ENCODE measurements at regions not wholly inside any gene's neighbourhood (a gene's known extent, or its start where the extent isn't known, plus 50 kb on each side); places are given as distances from the start of the nearest gene placed in this dataset.

DNA sequence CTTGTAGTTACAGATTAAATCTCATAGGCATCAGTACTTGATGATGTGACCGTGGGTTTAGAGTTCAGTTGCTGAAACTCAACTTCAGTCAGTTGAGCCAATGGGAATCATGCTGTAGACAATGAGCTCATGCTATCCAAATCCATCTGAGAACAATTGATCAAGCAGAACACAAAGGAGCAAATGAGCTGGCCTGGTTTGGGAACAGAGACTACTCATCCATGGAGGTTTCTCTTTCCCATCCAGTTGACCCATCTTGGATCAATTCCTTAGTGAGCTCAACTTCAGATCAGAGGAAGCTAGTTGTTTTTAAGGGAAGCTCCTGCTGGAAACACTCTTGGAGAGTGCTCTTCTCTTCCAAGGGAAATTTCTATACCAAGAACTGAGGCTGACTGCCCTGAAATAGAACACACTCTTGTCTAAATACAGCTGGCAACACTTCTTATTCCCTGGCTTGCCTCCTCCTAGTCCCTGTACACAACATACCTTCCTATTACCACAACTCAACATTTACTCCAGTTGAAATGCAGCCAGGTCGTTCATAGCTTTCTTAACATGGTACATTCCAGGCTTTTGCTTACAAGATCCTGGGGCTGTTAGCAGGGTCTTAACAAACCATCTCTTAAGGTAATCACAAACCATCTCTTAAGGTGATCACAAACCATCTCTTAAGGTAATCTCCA, 203.9 kb upstream of the PRDM1 start:
- Histone ChIP-seq H3K4me2 (replicated peaks; ENCODE audit: low read depth, low read length, poor library complexity, severe bottlenecking) (no peak overlapping the region), H3K9ac (ENCODE audit: low read length) (no peak overlapping the region), H3K4me3 (ENCODE audit: control extremely low read depth in 1 of 5, extremely low read depth in 1 of 5, insufficient read depth in 1 of 5, low read depth in 2 of 5, low read length in 4 of 5) (no peak overlapping the region), H3K4me1 (ENCODE audit: control insufficient read depth in 2 of 2, insufficient read depth in 2 of 2, low read length in 2 of 2) (peaks cover 34 to 45% of the 10 kb centered on the region in 2 donors), H3K27me3 (replicated peaks in 1 of 4; ENCODE audit: control extremely low read depth in 1 of 4, control insufficient read depth in 3 of 4, insufficient read depth in 4 of 4, low read length in 3 of 4) (no peaks in the 10 kb centered on the region), H3K27ac (ENCODE audit: low read length in 2 of 2) (no peak overlapping the region), H3K79me2 (ENCODE audit: control insufficient read depth, insufficient read depth, low read length) (no peaks in the 10 kb centered on the region), H4K20me1 (ENCODE audit: control insufficient read depth, insufficient read depth, low read length, poor library complexity, severe bottlenecking) (no peaks in the 10 kb centered on the region), H3K36me3 (replicated peaks in 1 of 2; ENCODE audit: control extremely low read depth in 1 of 2, control insufficient read depth in 1 of 2, extremely low read depth in 1 of 2, insufficient read depth in 2 of 2, low read length in 1 of 2) (no peaks in the 10 kb centered on the region), H2AFZ (ENCODE audit: insufficient read depth, low read depth, low read length, poor library complexity, severe bottlenecking) (no peak overlapping the region), H3K9me3 (ENCODE audit: control extremely low read depth in 1 of 3, control insufficient read depth in 2 of 3, insufficient read depth in 1 of 3, low read length in 2 of 3) (no peaks in the 10 kb centered on the region)
- no peak for TF ChIP-seq EZH2 (IDR thresholded peaks at IDR 0.05; ENCODE audit: borderline replicate concordance, insufficient read depth, low read depth, low read length, poor library complexity, severe bottlenecking)
- TF ChIP-seq, protein P1, sequence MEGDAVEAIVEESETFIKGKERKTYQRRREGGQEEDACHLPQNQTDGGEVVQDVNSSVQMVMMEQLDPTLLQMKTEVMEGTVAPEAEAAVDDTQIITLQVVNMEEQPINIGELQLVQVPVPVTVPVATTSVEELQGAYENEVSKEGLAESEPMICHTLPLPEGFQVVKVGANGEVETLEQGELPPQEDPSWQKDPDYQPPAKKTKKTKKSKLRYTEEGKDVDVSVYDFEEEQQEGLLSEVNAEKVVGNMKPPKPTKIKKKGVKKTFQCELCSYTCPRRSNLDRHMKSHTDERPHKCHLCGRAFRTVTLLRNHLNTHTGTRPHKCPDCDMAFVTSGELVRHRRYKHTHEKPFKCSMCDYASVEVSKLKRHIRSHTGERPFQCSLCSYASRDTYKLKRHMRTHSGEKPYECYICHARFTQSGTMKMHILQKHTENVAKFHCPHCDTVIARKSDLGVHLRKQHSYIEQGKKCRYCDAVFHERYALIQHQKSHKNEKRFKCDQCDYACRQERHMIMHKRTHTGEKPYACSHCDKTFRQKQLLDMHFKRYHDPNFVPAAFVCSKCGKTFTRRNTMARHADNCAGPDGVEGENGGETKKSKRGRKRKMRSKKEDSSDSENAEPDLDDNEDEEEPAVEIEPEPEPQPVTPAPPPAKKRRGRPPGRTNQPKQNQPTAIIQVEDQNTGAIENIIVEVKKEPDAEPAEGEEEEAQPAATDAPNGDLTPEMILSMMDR (IDR thresholded peaks at IDR 0.05) = no peak
- no peak overlapping the region for H3K27ac Mint-ChIP-seq
- intact Hi-C loops (cut with micrococcal nuclease) = loop anchor here (5.0 kb wide), 2 partner anchors 110 to 205 kb away; partner anchors contain the start of gene PRDM1
- H3K4me3 Mint-ChIP-seq = no peak overlapping the region
- ChIA-PET CTCF (interaction anchor here (0.6 kb wide), 1 partner anchor 590 kb away, joined by 4 read pairs; no protein-coding TSS in a partner anchor), POLR2A (no interaction called here)
- ATAC-seq (ENCODE audit: low read depth) (no peak), DNase-seq (no peak)
- no peaks in the 10 kb centered on the region for H3K9me3 Mint-ChIP-seq (ENCODE audit: insufficient read depth)
- H3K27me3 Mint-ChIP-seq = no peaks in the 10 kb centered on the region
- H3K4me1 Mint-ChIP-seq = peaks cover 39% of the 10 kb centered on the region
- 100% methylated on average over 1 of the region's 2 CpGs for WGBS (ENCODE audit: insufficient coverage)

DNA sequence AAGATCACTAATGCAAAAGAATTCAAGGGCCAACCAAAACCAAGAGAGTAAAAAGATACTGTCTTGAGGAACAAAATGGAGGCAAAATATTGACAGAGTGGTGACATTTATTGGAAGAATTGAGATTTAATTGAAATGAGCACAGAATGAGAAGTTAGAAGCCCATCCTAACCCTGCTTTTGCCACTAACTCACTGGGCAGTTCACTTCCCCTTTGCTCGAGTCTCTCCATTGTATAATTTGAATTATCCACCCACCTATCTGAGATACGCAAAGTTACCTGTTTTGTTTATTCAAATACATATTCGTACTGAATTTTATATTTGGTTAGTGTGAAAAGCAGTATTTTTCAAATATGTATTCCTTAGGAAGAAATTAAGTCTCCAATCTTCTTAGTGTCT, 204.5 kb upstream of the PRDM1 start:
- H3K9me3 ChIP-seq (ENCODE audit: control extremely low read depth in 1 of 3, control insufficient read depth in 2 of 3, insufficient read depth in 1 of 3, low read length in 2 of 3) = no peaks in the 10 kb centered on the region
- intact Hi-C loops (cut with micrococcal nuclease) = loop anchor here (5.0 kb wide), 2 partner anchors 111 to 206 kb away; partner anchors contain the start of gene PRDM1
- H3K4me3 ChIP-seq (ENCODE audit: control extremely low read depth in 1 of 5, extremely low read depth in 1 of 5, insufficient read depth in 1 of 5, low read depth in 2 of 5, low read length in 4 of 5) = no peak overlapping the region
- Mint-ChIP-seq H3K9me3 (ENCODE audit: insufficient read depth) (no peaks in the 10 kb centered on the region), H3K4me3 (peak overlapping the region; percentile 2), H3K27me3 (no peaks in the 10 kb centered on the region), H3K27ac (no peak overlapping the region), H3K4me1 (peaks cover 41% of the 10 kb centered on the region)
- no peaks in the 10 kb centered on the region for H4K20me1 ChIP-seq (ENCODE audit: control insufficient read depth, insufficient read depth, low read length, poor library complexity, severe bottlenecking)
- H3K27me3 ChIP-seq (replicated peaks in 1 of 4; ENCODE audit: control extremely low read depth in 1 of 4, control insufficient read depth in 3 of 4, insufficient read depth in 4 of 4, low read length in 3 of 4) = no peaks in the 10 kb centered on the region
- H2AFZ ChIP-seq (ENCODE audit: insufficient read depth, low read depth, low read length, poor library complexity, severe bottlenecking) = no peak overlapping the region
- no CpG with 5 or more reads among the region's 3 CpGs for WGBS (ENCODE audit: insufficient coverage)
- TF ChIP-seq, protein P1 (IDR thresholded peaks at IDR 0.05) = no peak
- TF ChIP-seq EZH2 (IDR thresholded peaks at IDR 0.05; ENCODE audit: borderline replicate concordance, insufficient read depth, low read depth, low read length, poor library complexity, severe bottlenecking) = no peak
- no peak overlapping the region for H3K27ac ChIP-seq (ENCODE audit: low read length in 2 of 2)
- ChIA-PET POLR2A (no interaction called here), CTCF (no interaction called here)
- peaks cover 40 to 46% of the 10 kb centered on the region in 2 donors for H3K4me1 ChIP-seq (ENCODE audit: control insufficient read depth in 2 of 2, insufficient read depth in 2 of 2, low read length in 2 of 2)
- DNase-seq (no peak), ATAC-seq (ENCODE audit: low read depth) (no peak)
- H3K9ac ChIP-seq (ENCODE audit: low read length) = no peak overlapping the region
- no peak overlapping the region for H3K4me2 ChIP-seq (replicated peaks; ENCODE audit: low read depth, low read length, poor library complexity, severe bottlenecking)
- H3K36me3 ChIP-seq (replicated peaks in 1 of 2; ENCODE audit: control extremely low read depth in 1 of 2, control insufficient read depth in 1 of 2, extremely low read depth in 1 of 2, insufficient read depth in 2 of 2, low read length in 1 of 2) = no peaks in the 10 kb centered on the region
- no peaks in the 10 kb centered on the region for H3K79me2 ChIP-seq (ENCODE audit: control insufficient read depth, insufficient read depth, low read length)
